ENCODE measurements at regions not wholly inside any gene's neighbourhood (a gene's known extent, or its start where the extent isn't known, plus 50 kb on each side); places are given as distances from the start of the nearest gene placed in this dataset.

DNA sequence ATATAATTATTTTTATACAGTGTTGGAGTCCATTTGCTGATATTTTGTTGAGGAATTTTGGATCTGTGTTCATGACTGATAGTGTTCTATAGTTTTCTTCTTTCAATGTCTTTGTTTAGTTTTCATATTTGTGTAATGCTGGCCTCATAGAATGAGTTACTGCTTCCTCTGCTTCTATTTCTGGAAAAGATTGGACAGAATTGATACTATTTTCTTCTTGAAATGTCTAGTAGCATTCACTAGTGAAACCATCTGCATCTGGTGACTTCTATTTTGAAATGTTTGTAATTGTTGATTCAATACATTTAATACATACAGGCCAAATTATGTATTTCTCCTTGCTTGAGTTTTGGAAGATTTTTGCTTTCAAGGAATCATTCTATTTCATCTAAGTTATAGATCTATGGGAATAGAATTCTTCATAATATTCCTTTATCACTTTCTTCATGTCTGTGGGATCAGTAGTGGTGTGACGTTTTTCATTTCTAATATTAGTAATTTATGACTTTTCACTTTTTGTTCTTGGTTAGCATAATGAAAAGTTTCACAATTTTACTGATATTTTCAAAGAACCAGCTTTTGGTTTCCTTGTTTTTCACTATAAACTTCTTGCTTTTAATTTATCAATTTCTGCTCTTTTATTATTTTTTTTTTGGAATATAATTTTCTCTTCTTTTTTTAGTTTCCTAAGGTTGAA, 509.9 kb upstream of the VRK2 start:
- TF ChIP-seq POLR2A (IDR thresholded peaks at IDR 0.05), result no peak
- TF ChIP-seq, protein P1, sequence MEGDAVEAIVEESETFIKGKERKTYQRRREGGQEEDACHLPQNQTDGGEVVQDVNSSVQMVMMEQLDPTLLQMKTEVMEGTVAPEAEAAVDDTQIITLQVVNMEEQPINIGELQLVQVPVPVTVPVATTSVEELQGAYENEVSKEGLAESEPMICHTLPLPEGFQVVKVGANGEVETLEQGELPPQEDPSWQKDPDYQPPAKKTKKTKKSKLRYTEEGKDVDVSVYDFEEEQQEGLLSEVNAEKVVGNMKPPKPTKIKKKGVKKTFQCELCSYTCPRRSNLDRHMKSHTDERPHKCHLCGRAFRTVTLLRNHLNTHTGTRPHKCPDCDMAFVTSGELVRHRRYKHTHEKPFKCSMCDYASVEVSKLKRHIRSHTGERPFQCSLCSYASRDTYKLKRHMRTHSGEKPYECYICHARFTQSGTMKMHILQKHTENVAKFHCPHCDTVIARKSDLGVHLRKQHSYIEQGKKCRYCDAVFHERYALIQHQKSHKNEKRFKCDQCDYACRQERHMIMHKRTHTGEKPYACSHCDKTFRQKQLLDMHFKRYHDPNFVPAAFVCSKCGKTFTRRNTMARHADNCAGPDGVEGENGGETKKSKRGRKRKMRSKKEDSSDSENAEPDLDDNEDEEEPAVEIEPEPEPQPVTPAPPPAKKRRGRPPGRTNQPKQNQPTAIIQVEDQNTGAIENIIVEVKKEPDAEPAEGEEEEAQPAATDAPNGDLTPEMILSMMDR (IDR thresholded peaks at IDR 0.05), result no peak
- no peaks in the 10 kb centered on the region for H3K9me3 ChIP-seq
- H3K27me3 ChIP-seq, result no peaks in the 10 kb centered on the region
- no peaks in the 10 kb centered on the region for H3K36me3 ChIP-seq
- DNase-seq, result no peak
- H3K4me1 ChIP-seq, result no peaks in the 10 kb centered on the region
- no peak overlapping the region for H3K4me3 ChIP-seq
- no peak overlapping the region for H3K27ac ChIP-seq

DNA sequence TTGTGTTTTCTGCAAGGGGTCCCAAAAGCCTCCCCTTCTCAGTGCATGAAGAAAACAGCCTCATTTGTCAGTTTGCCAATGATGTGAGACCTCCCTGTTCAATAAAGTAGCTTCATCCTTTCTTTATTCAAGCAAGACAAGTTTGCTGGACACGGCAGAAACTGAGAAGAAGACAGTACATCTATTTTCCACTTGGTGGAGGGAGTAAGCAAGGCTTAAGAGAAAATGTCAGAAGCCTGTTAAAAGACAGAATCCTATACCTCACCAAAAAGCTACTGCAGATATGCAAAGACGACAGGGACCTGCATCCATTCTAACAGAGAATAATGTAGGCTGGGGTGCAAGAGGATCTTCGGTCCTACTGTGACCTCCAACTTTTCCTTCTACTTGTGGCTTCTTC, 506.8 kb upstream of the VRK2 start:
- no peak for DNase-seq
- TF ChIP-seq, protein P1 (IDR thresholded peaks at IDR 0.05), result no peak
- TF ChIP-seq POLR2A (IDR thresholded peaks at IDR 0.05), result no peak
- no peaks in the 10 kb centered on the region for H3K36me3 ChIP-seq

DNA sequence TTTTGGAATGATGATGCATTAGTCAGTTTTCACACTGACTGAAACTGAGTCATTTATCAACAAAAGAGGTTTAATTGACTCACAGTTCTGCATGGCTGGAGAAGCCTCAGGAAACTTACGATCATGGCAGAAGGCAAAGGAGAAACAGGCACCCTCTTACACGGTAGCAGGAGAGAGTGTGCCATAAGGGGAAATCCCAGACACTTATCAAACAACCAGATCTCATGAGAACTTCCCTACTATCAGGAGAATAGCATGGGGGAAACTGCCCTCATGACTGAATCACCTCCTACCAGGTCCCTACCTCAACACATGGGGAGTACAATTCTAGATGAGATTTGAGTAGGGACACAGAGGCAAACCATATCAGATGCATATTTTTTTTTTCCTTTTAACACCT, 504.5 kb upstream of the VRK2 start:
- no peak overlapping the region for H3K4me3 ChIP-seq
- H3K9me3 ChIP-seq, result no peaks in the 10 kb centered on the region
- H3K27me3 ChIP-seq, result no peaks in the 10 kb centered on the region
- TF ChIP-seq POLR2A (IDR thresholded peaks at IDR 0.05), result no peak
- TF ChIP-seq, protein P1 (IDR thresholded peaks at IDR 0.05), result no peak
- H3K27ac ChIP-seq, result no peak overlapping the region
- H3K36me3 ChIP-seq, result no peaks in the 10 kb centered on the region
- no peaks in the 10 kb centered on the region for H3K4me1 ChIP-seq
- no peak for DNase-seq

More for the DNA sequence above, 506.8 kb upstream of the VRK2 start:
- Histone ChIP-seq H3K27ac (no peak overlapping the region), H3K27me3 (no peaks in the 10 kb centered on the region), H3K4me3 (no peak overlapping the region), H3K4me1 (no peaks in the 10 kb centered on the region), H3K9me3 (no peaks in the 10 kb centered on the region)

DNA sequence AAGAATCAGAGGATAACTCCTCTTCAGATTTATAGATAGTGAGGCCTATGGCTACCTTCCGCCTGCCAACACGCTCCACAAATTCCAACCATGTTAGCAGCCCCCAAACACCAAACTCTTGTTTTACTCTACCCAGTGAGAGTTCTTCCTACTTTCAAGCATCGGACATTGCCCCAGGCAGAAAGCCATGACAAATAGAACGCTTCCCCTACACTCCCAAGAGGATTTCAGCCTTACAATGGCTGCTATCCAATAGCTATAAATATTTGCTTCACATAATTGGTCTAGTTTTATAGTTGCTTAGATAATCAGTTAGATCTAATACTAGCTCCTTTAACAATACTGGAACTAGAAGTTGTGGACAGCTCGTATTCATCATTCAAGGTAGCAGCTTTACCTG, 503.4 kb upstream of the VRK2 start:
- DNase-seq, result no peak
- Histone ChIP-seq H3K4me1 (no peaks in the 10 kb centered on the region), H3K4me3 (no peak overlapping the region), H3K36me3 (no peaks in the 10 kb centered on the region), H3K27me3 (no peaks in the 10 kb centered on the region), H3K27ac (no peak overlapping the region), H3K9me3 (no peaks in the 10 kb centered on the region)
- no peak for TF ChIP-seq POLR2A (IDR thresholded peaks at IDR 0.05)
- TF ChIP-seq, protein P1 (IDR thresholded peaks at IDR 0.05), result no peak

DNA sequence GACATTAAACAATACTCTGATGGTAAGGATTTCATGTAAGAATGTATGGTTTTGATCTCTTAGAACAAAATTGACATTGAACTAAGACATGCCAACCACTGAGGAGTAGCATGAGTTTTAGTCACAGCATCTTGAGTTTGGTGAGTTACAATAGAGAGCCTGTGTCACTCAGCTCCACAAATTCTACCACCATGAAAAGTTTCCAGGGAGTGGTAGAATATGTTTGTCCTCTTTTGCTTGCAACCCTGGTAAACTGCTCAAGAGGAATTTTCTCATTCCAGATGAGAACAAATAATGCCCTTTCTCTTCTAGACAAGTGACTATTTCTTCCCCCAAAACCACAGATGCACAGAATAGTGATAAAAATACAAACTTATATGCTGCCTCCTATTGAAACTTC, 502.0 kb upstream of the VRK2 start:
- TF ChIP-seq POLR2A (IDR thresholded peaks at IDR 0.05), result no peak
- TF ChIP-seq, protein P1 (IDR thresholded peaks at IDR 0.05), result no peak
- H3K4me3 ChIP-seq, result no peak overlapping the region
- no peaks in the 10 kb centered on the region for H3K9me3 ChIP-seq
- H3K36me3 ChIP-seq, result no peaks in the 10 kb centered on the region
- no peaks in the 10 kb centered on the region for H3K4me1 ChIP-seq
- no peak for DNase-seq
- H3K27ac ChIP-seq, result no peak overlapping the region
- H3K27me3 ChIP-seq, result no peaks in the 10 kb centered on the region

DNA sequence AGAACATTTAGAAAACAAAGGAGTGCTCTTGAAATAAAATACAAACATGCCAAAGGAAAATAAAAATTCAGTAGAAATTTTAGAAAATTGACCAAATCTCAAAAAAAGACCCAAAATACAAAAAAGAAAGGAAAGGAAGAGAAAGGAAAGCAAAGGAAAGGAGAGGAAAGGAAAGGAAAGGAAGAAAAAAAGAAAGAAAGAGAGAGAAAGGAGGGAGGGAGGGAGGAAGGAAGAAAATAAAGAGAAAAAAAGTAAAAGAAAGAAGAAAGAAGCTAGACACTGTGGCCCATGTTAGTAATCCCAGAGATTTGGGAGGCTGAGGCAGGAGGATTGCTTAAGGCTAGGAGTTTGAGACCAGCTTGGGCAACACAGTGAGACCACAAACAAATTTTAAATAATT, 500.1 kb upstream of the VRK2 start:
- Histone ChIP-seq H3K4me1 (no peaks in the 10 kb centered on the region), H3K27ac (no peak overlapping the region), H3K36me3 (no peaks in the 10 kb centered on the region), H3K4me3 (no peak overlapping the region), H3K9me3 (no peaks in the 10 kb centered on the region), H3K27me3 (no peaks in the 10 kb centered on the region)
- no peak for TF ChIP-seq POLR2A (IDR thresholded peaks at IDR 0.05)
- TF ChIP-seq, protein P1 (IDR thresholded peaks at IDR 0.05), result no peak
- DNase-seq, result no peak
